ENCODE measurements at regions not wholly inside any gene's neighbourhood (a gene's known extent, or its start where the extent isn't known, plus 50 kb on each side); places are given as distances from the start of the nearest gene placed in this dataset.

DNA sequence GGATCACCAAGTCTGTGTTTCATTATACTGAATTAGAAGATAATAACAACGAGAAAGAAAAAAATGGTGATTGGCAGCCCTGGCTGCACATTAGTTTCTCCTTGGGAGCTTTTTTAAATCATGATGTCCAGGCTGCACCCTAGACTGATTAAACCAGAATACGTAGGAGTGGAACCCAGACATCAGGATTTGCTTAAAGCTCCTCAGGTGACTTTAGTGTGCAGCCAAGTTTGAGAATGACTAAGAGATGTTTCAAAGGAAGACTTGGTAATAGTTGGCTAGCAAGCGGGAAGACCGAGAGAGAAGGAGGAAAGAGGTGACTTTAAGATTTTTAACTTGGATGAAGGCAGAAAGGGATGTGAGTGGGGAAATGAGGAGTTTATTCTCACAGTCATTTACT lies 71.4 kb upstream of the SERP2 start:
- TF ChIP-seq CTCF (IDR thresholded peaks at IDR 0.05) (no peak), POLR2A (IDR thresholded peaks at IDR 0.05) (no peak)

All from uterus (tissue), 2 donors.